AG04449 (cell line): ENCODE measurements at regions not wholly inside any gene's neighbourhood (a gene's known extent, or its start where the extent isn't known, plus 50 kb on each side); places are given as distances from the start of the nearest gene placed in this dataset.
A peak's percentile ranks its signal among the peaks of the same experiment; 100 is the strongest.

Experiments used
- CTCF ChIA-PET: fragments of 350-600 bp; formaldehyde crosslinking; extraction: SDS; loops from one replicate; lab custom pipeline; 2021; ENCODE audit warnings: antibody characterized with exemption; lab: Yijun Ruan, JAX
- POLR2A ChIA-PET: fragments of 400-600, 350-600 bp; formaldehyde crosslinking; extraction: SDS; loops from one replicate; lab custom pipeline; 2020; ENCODE audit warnings: antibody characterized with exemption, inconsistent platforms; lab: Yijun Ruan, JAX
- DNase-seq: peaks from one replicate; pipeline ENCODE4 v3.0.0-alpha.2; 2010; ENCODE audit warnings: low read depth, low spot score
- H3K4me3 ChIP-seq: 2 replicates; pipeline ENCODE4 v1.5.1; 2011; ENCODE audit warnings: low read depth, mild to moderate bottlenecking, control low read depth, low read length
- CTCF ChIP-seq: IDR thresholded peaks from one replicate; pipeline ENCODE4 v1.5.1; 2011; ENCODE audit warnings: mild to moderate bottlenecking, moderate library complexity, low read length, control low read depth, inconsistent platforms; ENCODE audit not compliant: insufficient read depth; ENCODE audit errors: missing control alignments

GRCh38 chr21:33126569-33126968 lies 56.6 kb downstream of the OLIG1 start:
- no peak for DNase-seq
- POLR2A ChIA-PET, result no interaction called here
- no peak for TF ChIP-seq CTCF
- CTCF ChIA-PET, result interaction anchor here (0.6 to 6.8 kb wide), 21 partner anchors 10 to 475 kb away, joined by 3 to 111 read pairs (median 5); no protein-coding TSS in a partner anchor
- H3K4me3 ChIP-seq, result no peak overlapping the region

GRCh38 chr21:33127154-33127867 lies 57.4 kb downstream of the OLIG1 start:
- no peak for DNase-seq
- peak; percentile 81 for TF ChIP-seq CTCF
- ChIA-PET POLR2A (no interaction called here), CTCF (interaction anchor here (0.6 to 6.8 kb wide), 35 partner anchors 9 to 476 kb away, joined by 3 to 111 read pairs (median 4); no protein-coding TSS in a partner anchor)
- H3K4me3 ChIP-seq, result peak overlapping the region; percentile 43

- ChIA-PET CTCF (interaction anchor here (0.7 to 6.8 kb wide), 28 partner anchors 8 to 477 kb away, joined by 3 to 111 read pairs (median 4); no protein-coding TSS in a partner anchor), POLR2A (no interaction called here)
- no peak overlapping the region for H3K4me3 ChIP-seq
- TF ChIP-seq CTCF, result no peak
- no peak for DNase-seq
Measured at GRCh38 chr21:33127868-33128242, 57.9 kb downstream of the OLIG1 start.

- ChIA-PET POLR2A (no interaction called here), CTCF (interaction anchor here (1.0 to 6.8 kb wide), 6 partner anchors 9 to 296 kb away, joined by 3 to 111 read pairs (median 18); no protein-coding TSS in a partner anchor)
- no peak for TF ChIP-seq CTCF
- DNase-seq, result no peak
- H3K4me3 ChIP-seq, result no peak overlapping the region
Measured at GRCh38 chr21:33128538-33128937, 58.6 kb downstream of the OLIG1 start.

GRCh38 chr21:33132054-33132453 lies 62.1 kb downstream of the OLIG1 start:
- H3K4me3 ChIP-seq, result no peak overlapping the region
- ChIA-PET CTCF (interaction anchor here (0.8 to 1.7 kb wide), 2 partner anchors 138 kb away, joined by 4 to 8 read pairs; no protein-coding TSS in a partner anchor), POLR2A (no interaction called here)
- no peak for TF ChIP-seq CTCF
- DNase-seq, result no peak

- no peak for DNase-seq
- no peak for TF ChIP-seq CTCF
- no peak overlapping the region for H3K4me3 ChIP-seq
- POLR2A ChIA-PET, result no interaction called here
- CTCF ChIA-PET, result interaction anchor here (1.0 to 1.7 kb wide), 3 partner anchors 140 to 311 kb away, joined by 3 to 8 read pairs (median 4); no protein-coding TSS in a partner anchor
Measured at GRCh38 chr21:33133892-33134291, 64.0 kb downstream of the OLIG1 start.
